NCI-H524 (cell line): ENCODE measurements at regions not wholly inside any gene's neighbourhood (a gene's known extent, or its start where the extent isn't known, plus 50 kb on each side); places are given as distances from the start of the nearest gene placed in this dataset.
A peak's percentile ranks its signal among the peaks of the same experiment; 100 is the strongest.
"Not testable (repeated sequence)": the region's sequence is repeated elsewhere in the genome, so short reads cannot be mapped to it uniquely, and the experiment has no call there.

Experiments used
- DNase-seq, 2 experiments: peaks; one replicate each; lab custom pipeline; 2025; lab: John Stamatoyannopoulos, UW

DNA sequence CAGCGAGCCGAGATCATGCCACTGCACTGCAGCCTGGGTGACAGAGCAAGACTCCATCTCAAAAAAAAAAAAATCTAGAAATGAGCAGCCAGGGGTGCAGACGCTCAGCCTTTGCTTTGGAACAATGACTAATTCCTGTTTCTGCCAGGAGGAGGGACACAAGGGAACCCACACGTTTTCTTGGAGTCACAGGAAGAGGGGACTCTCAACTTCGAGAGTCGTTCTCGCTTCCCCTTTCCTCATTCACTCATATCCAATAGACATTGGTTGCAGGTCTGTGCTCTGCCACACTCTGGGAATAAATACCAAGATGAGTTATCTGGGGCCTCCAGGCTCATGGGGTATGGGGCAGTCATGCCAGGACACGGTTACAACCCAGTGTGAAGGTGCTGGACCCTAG, 91.5 kb upstream of the RREB1 start:
- no peak for DNase-seq

DNA sequence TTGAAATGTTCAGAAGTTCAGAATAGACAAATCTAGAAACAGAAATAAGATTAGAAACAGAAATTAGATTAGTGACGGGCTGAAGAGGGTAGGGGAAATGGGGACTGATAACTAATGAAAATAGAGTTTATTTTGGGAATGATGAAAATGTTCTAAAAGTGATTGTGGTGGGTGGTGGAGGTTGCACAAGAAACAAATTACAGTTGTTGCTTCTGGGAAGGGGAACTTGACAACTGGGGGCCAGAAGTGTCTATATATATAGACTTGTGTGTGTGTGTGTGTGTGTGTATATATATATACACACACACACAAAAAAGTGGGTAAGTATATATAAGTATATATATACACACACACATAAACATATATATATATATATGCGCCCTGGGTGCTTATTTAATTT, 86.5 kb upstream of the RREB1 start:
- DNase-seq = no peak

DNA sequence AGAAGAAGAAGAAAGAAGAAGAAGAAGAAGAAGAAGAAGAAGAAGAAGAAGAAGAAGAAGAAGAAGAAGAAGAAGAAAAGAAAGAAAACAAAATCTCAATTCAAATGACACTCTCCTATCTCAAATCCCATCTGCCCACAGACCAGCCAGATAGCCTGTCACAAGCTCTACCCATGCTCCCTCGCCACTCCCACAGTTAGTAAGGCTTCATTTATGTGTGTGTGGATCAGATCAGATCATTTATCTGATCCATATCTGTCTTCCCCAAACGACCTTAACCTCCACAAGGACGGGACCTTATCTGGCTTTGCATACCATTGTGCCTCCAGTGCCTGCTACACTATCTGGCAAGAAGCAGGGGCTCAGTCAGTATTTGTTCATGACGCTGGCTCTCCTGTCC, 81.9 kb upstream of the RREB1 start:
- no peak for DNase-seq

DNA sequence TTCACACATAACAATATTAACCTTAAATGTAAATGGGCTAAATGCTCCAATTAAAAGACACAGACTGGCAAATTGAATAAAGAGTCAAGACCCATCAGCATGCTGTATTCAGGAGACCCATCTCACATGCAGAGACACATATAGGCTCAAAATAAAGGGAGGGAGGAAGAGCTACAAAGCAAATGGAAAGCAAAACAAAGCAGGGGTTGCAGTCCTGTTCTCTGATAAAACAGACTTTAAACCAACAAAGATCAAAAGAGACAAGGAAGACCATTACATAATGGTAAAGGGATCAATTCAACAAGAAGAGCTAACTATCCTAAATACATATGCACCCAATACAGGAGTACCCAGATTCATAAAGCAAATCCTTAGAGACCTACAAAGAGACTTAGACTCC, 78.8 kb upstream of the RREB1 start:
- not testable (repeated sequence) for DNase-seq

DNA sequence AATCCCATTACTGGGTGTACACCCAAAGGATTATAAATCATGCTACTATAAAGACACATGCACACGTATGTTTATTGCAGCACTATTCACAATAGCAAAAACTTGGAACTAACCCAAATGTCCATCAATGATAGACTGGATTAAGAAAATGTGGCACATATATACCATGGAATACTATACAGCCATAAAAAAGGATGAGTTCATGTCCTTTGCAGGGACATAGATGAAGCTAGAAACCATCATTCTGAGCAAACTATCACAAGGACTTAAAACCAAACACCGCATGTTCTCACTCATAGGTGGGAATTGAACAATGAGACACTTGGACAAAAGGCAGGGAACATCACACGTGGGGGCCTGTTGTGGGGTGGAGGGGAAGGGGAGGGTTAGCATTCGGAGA, 76.8 kb upstream of the RREB1 start:
- not testable (repeated sequence) for DNase-seq

DNA sequence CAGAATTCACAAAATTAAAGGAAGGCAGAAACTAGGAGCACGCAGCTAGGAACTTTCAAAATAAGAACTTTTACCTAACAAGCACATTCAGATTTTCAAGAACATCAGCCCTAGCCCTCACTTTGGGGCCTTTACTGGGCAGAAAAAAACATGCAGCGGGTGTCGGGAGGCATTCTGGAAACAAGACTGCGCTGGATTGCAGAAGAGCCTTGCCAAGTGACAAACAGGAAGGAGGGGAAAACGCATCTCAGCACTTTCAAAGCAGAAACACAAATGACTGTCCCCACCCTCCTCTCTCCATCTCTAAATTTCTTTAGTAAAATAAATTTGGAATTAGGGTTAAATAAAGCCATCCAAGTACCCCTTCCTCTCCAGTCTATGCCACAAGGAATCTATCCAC, 74.6 kb upstream of the RREB1 start:
- no peak for DNase-seq

DNA sequence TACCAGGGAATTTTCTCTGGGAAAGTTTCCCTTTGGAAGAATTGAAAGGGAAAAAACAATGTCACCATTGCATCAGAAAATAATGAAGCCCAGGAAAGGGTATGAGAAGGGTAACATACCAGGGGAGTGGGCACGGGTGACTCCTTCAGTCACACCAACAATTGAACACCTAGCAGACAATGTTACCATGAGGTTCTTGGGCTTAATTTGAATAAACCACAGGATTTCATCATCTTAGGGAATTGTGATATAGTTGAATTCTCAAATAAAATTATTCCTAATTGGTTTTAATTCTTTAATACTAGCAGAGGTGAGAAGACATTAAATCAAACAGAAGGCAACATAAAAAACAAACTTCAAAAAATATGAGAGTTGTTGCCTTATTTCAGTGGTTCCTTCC, 73.7 kb upstream of the RREB1 start:
- DNase-seq = no peak

DNA sequence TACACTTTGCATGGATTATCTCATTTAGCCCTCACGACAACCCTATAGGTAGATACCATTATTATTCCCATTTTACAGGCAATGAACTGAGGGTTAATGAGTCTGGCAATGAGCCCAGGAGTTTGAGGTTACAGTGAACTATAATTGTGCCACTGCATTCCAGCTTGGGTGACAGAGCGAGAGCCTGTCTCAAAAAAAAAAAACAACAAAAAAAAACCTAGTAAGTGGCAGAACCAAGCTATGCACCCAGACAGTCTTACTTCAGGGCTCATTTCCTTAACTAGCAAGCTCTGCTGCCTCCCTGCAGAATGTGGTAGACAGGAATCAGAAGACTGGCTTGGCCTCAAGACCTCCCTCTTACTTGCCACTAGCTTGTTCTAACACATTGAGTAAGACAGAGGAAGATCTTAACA, 71.9 kb upstream of the RREB1 start:
- DNase-seq = no peak

DNA sequence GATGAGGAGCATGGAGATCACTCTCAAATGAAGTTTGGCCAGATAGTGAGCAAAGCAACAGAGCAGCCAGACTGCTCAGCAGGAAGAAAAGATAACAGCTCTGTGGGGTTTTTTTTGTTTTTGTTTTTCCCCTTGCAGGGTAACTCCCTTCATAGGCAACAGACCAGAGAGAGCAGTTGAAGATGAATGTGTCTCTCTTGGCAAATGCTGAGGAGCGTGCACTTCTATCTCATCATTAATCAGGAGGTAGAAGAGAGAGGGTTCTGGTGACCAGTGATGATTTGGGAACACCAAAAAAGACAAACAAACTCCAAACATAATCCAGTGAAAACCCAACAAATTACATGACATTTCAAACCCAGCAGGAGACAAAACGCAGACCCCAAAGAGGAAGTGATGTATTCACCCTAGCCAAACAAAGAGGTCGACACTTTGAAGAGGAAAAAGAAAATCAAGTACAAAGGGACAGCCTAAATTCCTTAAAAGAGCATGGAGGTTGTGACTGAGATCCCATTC, 66.2 kb upstream of the RREB1 start:
- no peak for DNase-seq

DNA sequence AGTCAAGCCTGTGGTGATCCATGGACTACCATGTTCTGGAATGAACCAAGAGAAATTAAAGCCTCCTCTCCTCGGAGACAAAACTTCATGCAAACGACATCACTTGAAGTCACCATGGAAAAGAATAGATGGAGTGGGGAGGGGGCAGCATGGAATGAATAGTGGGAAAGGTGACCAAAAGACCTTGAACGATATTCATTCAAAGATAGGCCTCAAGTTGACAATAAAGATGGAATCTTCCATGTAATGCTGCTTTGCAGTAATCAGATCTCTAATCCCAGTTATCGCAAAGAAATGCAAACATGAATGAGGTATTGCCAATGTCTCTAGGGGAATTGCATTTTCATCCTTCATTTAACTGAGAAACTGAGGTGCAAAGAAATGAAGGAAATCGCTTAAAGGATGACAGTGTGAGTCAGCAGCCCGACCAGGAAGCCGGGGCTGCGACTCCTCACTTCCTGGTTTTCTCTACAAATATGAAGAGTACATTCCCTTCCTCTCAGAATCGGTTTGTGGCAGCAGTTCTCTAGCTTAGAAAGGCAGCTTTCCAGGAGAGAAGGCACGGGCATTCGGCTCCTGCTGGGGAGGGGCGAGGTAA, 65.6 kb upstream of the RREB1 start:
- DNase-seq = no peak

DNA sequence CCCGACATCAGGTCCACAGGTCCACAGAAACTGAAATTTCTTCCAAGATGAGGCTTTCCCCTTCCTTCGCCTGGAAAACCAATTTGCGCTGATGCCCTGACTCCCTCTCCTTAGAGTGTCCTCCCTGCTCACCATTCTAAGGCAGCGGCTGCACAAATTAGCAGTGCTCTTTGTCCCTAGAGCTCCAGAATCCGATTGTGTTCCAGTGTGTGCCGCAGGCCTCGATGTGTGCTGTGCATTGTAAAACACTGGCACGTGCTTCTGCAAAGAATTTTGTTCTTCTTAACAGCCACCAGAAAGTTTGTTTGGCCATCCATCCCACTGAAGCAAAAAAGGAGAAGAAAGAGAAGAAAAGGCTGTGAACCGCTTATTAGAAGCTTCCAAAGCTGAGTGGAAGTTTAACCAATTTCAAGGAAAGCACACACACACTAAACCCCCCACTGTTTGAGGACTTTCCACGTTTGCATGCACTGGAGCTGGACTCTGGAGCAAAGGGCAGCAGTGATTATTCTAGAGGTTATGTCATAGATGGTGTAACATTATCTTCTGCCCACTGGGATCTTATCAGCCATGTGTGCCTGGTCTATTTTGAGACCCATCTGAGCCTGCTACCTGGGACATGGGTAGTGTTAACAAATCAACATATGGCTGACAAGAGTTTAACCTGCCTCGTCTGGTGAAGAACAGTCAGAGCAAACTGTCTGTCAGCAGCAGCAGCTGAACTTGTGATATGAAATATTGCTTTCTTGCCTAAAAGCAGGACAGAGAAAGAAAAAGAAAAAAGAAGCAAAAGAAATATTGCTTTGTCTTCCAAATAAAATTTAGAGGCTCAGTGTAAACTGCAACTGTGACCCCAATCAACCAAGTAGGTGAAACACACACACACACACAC, 64.9 kb upstream of the RREB1 start:
- peak in 1 of 2 experiments; percentile 67 for DNase-seq

DNA sequence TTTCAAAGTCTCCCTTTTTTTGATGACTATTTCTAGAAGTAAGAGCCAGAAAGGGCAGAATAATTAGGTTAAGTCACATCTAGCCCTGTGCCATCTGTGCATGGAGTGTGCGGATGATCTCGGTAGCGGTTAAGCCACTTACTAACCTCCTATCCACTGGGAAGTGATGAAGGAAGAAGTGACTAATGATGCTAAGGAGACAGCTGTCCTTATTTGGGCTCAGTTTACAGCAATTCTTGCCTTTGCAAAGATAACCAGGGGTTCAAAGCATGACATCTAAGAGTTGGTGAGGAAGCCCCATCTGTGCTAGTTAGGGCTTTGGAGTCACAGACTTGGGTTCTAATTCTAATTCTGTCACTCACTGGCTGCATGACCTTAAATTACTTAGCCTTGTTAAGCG, 62.4 kb upstream of the RREB1 start:
- peak; percentile 76 to 97 for DNase-seq

DNA sequence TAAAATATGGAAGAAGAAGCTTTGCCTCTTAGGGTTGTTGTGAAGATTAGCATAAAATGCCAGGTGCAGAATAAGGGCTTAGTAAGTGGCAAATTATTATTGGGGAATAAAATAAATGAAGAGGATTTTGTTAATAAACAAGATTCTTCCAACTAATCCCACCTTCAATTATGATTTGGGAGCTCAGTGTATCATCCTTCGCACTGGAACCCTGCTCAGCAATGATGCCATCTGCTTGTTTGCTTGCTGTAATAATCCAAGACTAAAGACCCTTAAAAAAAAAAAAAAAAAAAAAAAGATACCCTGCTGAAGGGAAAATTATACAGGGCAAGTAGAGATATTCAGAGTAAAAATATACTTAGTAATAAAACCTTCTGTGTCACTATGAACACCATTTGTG, 62.0 kb upstream of the RREB1 start:
- DNase-seq = peak in 1 of 2 experiments; percentile 96

DNA sequence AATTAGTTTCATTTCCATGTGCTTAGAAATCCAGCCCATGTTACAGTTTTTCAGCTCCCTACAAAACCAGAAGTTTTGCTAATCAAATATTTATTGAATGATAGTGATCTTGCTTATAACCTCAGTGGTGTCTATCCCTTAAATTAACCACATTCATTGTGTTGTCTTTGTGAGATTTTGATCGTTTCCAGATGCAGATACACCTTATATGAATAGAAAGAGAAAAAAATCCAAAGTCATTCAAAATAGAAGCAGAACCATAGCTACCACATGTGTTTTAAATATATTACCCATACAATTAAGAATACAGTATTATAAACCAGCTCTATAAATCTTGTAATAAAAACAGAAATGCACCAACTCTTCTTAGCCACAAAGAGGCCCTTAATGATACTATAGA, 60.6 kb upstream of the RREB1 start:
- no peak for DNase-seq

DNA sequence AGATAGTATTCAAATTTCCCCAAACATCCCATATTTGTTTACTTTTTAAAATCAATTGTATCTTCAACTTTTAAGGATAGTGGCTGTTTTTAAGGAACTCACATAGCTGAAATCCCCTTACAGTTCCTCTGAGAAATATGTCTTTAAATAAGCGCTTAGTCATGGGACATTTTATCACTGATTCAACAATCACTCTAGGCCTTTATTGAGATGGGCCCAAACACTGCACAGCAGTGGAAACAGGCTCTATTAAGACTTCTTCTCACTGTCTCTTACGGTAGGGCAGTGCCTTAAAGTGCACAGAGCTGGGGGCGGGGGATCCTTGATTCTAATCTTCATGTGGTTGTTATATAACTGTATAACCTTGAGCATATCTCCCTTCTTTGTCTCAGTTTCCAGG, 59.8 kb upstream of the RREB1 start:
- no peak for DNase-seq

DNA sequence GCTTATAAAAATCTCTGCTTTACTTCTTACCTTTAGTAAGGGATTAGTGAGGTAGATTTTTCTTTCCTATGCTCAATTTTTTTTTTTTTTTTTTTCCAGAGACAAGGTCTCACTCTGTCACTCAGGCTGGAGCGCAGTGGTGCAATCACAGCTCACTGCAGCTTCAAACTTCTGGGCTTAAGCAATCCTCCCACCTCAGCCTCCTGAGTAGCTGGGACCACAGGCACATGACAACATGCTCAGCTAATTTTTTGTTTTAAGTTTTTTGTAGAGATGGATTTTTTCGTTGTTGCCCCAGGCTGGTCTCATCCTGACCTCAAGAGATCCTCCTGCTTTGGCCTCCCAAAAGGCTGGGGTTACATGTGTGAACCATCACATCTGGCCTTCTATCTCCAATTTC, 58.9 kb upstream of the RREB1 start:
- DNase-seq = no peak

DNA sequence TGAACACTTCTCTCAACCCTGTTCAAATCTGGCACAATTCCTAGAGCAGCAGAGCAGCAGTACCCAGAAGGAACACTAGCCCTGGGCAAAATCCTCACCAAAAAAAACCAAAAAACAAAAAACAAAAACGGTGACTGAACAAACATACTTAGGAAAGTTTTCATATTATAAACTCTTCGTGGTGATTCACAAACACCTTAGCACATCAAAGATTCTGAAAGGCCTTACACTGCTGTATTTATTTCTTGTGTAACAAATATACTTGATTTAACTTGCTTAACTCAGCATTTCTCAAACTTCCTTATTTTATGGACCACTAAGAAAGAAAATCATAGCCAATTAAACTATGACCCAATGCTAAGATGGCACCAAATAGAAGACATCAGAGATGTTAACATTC, 57.8 kb upstream of the RREB1 start:
- no peak for DNase-seq

DNA sequence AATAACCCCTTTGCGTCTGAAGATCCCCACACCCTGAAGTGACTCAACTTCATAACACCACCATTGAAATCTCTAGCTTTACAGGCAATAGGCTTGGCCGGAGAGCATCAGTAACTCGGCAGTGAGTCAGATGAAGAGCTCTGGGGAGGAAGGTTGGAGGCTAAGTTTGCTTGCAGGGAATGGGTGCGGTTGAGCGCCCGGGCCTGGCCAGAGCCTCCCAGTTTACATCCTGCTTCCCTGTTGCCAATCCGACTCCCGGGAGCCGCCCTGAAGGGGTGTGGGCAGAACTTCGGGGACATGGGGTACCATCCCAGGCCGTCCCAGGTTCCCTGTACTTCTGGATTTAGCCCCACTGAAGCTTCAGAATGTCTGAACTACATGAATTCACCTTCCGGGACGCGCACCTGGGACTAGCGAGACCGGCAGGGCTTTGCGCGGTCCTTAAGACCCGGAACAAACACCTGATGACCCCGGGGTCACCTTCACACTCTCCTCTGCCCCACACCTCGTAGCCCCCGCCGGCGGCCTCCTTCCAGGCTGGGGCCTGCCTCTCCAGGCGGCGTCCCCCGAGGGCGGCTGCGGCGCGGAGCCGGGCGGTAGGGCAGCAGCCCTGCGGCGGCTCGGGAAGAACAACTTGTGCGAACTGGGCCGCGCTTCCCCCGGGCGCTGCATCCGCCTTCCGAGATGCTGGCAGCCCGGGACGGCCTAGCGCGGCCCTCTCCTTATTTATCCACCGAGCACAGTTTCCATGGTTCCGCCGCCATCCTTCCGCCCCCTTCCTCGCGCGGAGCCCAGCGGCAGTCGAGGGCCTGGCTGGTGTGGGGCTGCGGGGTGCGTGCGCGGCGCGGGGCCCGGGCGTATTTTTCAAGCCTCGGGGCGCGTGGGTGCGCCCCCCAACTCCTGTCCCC, 56.6 kb upstream of the RREB1 start:
- peak in 1 of 2 experiments; percentile 48 for DNase-seq

DNA sequence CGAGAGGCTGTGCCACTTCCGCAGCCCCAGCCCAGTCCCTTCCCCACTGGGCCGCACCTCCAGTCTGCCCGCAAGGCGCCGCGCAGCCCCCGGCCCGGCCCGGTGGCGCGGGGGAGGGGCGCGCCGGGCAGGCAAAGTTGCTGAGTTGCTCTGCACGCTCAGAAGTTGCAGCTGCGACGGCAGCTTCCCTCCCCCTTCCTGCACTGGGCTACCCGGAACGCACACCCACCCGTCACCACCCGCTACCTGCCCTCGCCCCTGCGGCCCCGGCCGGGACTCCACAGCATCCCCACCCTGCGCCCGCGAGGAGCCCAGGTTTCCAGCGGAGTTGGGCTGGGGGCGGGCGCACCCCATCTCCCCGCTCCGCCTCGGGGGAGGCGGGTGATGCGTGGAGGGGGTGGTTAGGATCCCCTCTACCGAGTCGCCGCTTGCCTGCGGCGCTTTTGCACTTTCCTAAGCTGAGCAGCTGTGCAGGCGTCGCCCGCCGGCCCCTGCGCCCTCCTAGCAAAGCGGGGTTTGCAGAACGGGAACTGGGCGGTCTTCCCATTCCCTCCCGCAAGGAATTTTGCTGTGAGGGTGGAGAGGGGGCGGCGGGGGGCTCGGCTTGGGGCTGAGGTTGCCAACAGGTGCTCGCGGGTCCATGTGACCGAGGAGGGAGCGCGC, 55.9 kb upstream of the RREB1 start:
- DNase-seq = peak; percentile 28 to 54

DNA sequence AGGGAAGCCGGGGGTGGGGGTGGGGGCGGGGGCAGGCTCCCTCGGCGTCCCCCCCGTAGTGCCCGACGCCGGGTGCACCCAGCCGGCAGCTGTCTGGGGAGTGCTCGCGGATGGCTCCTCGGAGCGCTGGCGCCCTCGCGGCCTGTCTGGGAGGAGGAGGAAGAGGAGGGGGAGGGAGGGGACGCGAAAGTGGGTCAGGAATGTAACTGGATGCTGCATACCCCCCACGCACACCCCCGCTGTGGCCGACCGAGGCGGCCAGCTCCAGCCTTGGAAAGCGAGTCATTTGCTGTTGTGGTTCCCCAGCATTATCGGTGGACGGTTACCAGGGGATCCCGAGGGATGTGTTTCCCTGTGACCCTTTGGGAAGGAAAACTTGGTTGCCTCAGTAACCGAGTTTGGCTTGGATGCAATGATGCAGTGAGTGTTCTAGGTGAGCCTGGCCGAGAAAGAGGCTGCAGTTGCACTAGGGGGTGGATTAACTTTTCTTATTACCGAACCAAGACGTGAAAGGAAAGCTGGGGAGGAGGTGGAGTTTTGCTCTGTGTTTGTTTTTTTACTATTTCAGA, 55.2 kb upstream of the RREB1 start:
- DNase-seq = peak; percentile 43 to 62

DNA sequence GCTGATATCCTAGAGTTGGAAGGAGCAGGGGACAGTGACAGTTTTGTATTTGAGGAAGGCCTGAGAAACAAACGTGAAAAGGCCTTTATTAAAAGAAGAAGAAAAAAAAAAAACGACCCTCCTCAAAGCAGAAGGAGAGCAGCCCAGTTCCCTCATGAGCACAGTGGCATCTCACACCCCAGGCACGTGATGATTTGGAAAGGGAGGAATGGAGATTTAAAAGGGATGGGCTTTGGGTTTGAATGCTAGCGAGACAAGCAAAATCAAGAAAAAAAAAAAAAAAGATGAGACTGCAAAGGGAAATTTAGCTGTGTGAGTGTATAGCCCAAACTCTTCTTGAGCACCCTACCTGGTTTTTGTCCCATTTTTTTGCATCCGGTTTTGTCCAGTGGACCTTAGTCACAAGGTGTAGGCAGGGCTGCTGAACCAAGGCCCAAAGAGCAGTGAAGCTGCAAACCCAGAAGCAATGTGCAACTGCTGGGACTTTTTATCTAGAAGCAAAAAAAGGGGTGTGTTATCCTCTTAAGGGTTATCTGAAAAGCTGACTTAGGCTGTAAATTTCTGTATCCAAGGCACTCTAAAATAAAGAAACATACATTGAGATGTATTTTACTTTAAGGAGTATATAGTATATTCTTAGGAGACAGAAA, 54.5 kb upstream of the RREB1 start:
- no peak for DNase-seq
